OCI-LY7 (cell line): ENCODE measurements at regions not wholly inside any gene's neighbourhood (a gene's known extent, or its start where the extent isn't known, plus 50 kb on each side); places are given as distances from the start of the nearest gene placed in this dataset.

Experiments used
- BruUV-seq: library from RNA; stranded (reverse); fragments of 400-500 nt; replicated peaks from 2 replicates; lab custom pipeline; 2021; lab: Mats Ljungman, UMichigan
- CTCF ChIA-PET: fragments of 300-600 bp; sonication (Branson Sonifier 250); formaldehyde crosslinking; loops from one replicate; lab custom pipeline; 2022; ENCODE audit warnings: antibody characterized with exemption; ENCODE audit not compliant: unreplicated experiment; lab: Charles Lee
- POLR2A ChIA-PET: fragments of 300-600 bp; sonication (Branson Sonifier 250); formaldehyde crosslinking; loops from one replicate; lab custom pipeline; 2022; ENCODE audit warnings: antibody characterized with exemption; lab: Charles Lee
- DNase-seq: peaks from one replicate; pipeline ENCODE4 v3.0.0-alpha.2; 2015; ENCODE audit warnings: low spot score
- H2AFZ ChIP-seq: fragments of 200-600 bp; sonication (generic), shearing (Covaris generic); 2 replicates; pipeline ENCODE4 v1.6.1; 2014; ENCODE audit warnings: mild to moderate bottlenecking, antibody characterized with exemption, low read length, moderate library complexity
- H3K27ac ChIP-seq: fragments of 200-600 bp; sonication (generic); 2 replicates; pipeline ENCODE4 v1.5.1; 2014; ENCODE audit warnings: mixed run types, low read depth, mild to moderate bottlenecking, moderate library complexity, low read length, inconsistent platforms; ENCODE audit not compliant: poor library complexity, severe bottlenecking
- H3K36me3 ChIP-seq: fragments of 200-600 bp; sonication (generic); 2 replicates; pipeline ENCODE4 v1.6.1; 2014; ENCODE audit warnings: mild to moderate bottlenecking, antibody characterized with exemption, low read length, moderate library complexity, mixed read lengths; ENCODE audit not compliant: insufficient read depth
- H3K4me1 ChIP-seq: fragments of 200-600 bp; sonication (generic); 2 replicates; pipeline ENCODE4 v1.5.1; 2014; ENCODE audit warnings: mild to moderate bottlenecking, low read length; ENCODE audit not compliant: insufficient read depth, poor library complexity, severe bottlenecking
- H3K4me2 ChIP-seq: fragments of 200-600 bp; sonication (generic); 2 replicates; pipeline ENCODE4 v1.6.1; 2014; ENCODE audit warnings: mild to moderate bottlenecking, low read length
- H3K4me3 ChIP-seq: fragments of 200-600 bp; sonication (generic); 2 replicates; pipeline ENCODE4 v1.5.1; 2014; ENCODE audit warnings: mild to moderate bottlenecking, low read depth, low read length; ENCODE audit not compliant: poor library complexity, severe bottlenecking
- H3K79me2 ChIP-seq: fragments of 200-600 bp; sonication (generic); 2 replicates; pipeline ENCODE4 v1.6.1; 2016; ENCODE audit warnings: low read depth, mild to moderate bottlenecking, low read length, moderate library complexity, mixed read lengths; ENCODE audit not compliant: insufficient read depth
- H3K9me2 ChIP-seq: fragments of 200-600 bp; sonication (generic); 2 replicates; pipeline ENCODE4 v1.6.1; 2016; ENCODE audit warnings: mild to moderate bottlenecking, low read length, mixed read lengths; ENCODE audit not compliant: insufficient read depth
- H3K9me3 ChIP-seq: fragments of 200-600 bp; sonication (generic); 2 replicates; pipeline ENCODE4 v1.6.1; 2014; ENCODE audit warnings: mild to moderate bottlenecking, mixed run types, low read length, mixed read lengths
- H4K20me1 ChIP-seq: fragments of 200-600 bp; sonication (generic); 2 replicates; pipeline ENCODE4 v1.6.1; 2014; ENCODE audit warnings: mild to moderate bottlenecking, antibody characterized with exemption, low read length, moderate library complexity, mixed read lengths; ENCODE audit not compliant: insufficient read depth
- CTCF ChIP-seq: fragments of 200-600 bp; sonication (generic); conservative IDR thresholded peaks from 2 replicates; pipeline ENCODE4 v1.5.1; 2014; ENCODE audit warnings: mild to moderate bottlenecking, antibody characterized with exemption, low read length, moderate library complexity, mixed read lengths
- EZH2phosphoT487 ChIP-seq: fragments of 200-600 bp; sonication (generic); IDR thresholded peaks from 2 replicates; pipeline ENCODE4 v1.6.1; 2018; ENCODE audit warnings: low read depth, borderline replicate concordance, mild to moderate bottlenecking, mixed run types, antibody characterized with exemption, low read length, moderate library complexity, mixed read lengths
- intact Hi-C: fragments of 100-400 bp; cut with micrococcal nuclease; formaldehyde crosslinking; loops from one replicate; pipeline ENCODE4 v1.10.0; 2022; ENCODE audit not compliant: unreplicated experiment

GRCh38 chr10:7093368-7093767, 317.5 kb downstream of the SFMBT2 start:
- POLR2A ChIA-PET, result interaction anchor here (0.7 to 1.3 kb wide), 2 partner anchors 10 to 13 kb away, joined by 3 to 4 read pairs; no protein-coding TSS in a partner anchor
- Histone ChIP-seq H3K79me2 (no peaks in the 10 kb centered on the region), H3K4me3 (no peak overlapping the region), H3K4me1 (no peaks in the 10 kb centered on the region), H3K4me2 (no peak overlapping the region), H4K20me1 (no peaks in the 10 kb centered on the region), H2AFZ (no peak overlapping the region), H3K9me2 (no peaks in the 10 kb centered on the region), H3K9me3 (no peaks in the 10 kb centered on the region), H3K27ac (no peak overlapping the region), H3K36me3 (no peaks in the 10 kb centered on the region)
- BruUV-seq, result no TSS peak
- no peak for TF ChIP-seq CTCF
- no peak for TF ChIP-seq EZH2phosphoT487
- intact Hi-C loops, result no loop called here
- CTCF ChIA-PET, result no interaction called here
- no peak for DNase-seq

- Histone ChIP-seq H3K36me3 (no peaks in the 10 kb centered on the region), H3K4me3 (no peak overlapping the region), H3K4me2 (no peak overlapping the region), H3K27ac (no peak overlapping the region), H3K9me2 (no peaks in the 10 kb centered on the region), H2AFZ (no peak overlapping the region), H3K79me2 (no peaks in the 10 kb centered on the region), H3K4me1 (no peaks in the 10 kb centered on the region), H4K20me1 (no peaks in the 10 kb centered on the region), H3K9me3 (no peaks in the 10 kb centered on the region)
- ChIA-PET CTCF (no interaction called here), POLR2A (interaction anchor here (0.6 to 1.3 kb wide), 5 partner anchors 9 to 675 kb away, joined by 3 to 6 read pairs (median 4); no protein-coding TSS in a partner anchor)
- intact Hi-C loops, result no loop called here
- no TSS peak for BruUV-seq
- DNase-seq, result no peak
- TF ChIP-seq EZH2phosphoT487 (no peak), CTCF (no peak)
Observed at GRCh38 chr10:7092603-7093002, 318.2 kb downstream of the SFMBT2 start.

DNA sequence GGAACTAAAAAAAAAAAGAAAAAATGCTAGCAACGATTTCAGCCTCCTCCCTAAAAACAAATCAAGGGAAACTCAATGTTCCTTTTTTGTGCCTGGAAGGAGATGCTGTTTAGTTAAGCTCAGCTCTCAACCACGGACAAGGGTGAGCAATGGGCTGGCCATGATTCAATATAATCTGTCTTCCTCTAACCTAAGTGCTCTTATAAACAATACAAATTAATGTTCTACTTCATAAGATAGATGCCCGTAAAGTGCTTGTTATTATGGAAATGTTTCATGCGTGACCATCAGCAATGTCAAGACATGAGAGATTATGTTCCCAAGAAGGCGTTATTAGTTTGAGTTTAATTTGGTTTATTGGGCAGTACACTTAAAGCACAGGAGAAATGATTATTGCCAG, 320.3 kb downstream of the SFMBT2 start:
- H3K9me3 ChIP-seq, result no peaks in the 10 kb centered on the region
- no peak for TF ChIP-seq CTCF
- TF ChIP-seq EZH2phosphoT487, result no peak
- no TSS peak for BruUV-seq
- H3K4me1 ChIP-seq, result no peaks in the 10 kb centered on the region
- no peak overlapping the region for H2AFZ ChIP-seq
- H3K9me2 ChIP-seq, result no peaks in the 10 kb centered on the region
- no peak overlapping the region for H3K27ac ChIP-seq
- no peak for DNase-seq
- no peaks in the 10 kb centered on the region for H3K36me3 ChIP-seq
- H3K4me2 ChIP-seq, result no peak overlapping the region
- no peak overlapping the region for H3K4me3 ChIP-seq
- intact Hi-C loops, result no loop called here
- ChIA-PET CTCF (no interaction called here), POLR2A (interaction anchor here (0.7 to 1.7 kb wide), 2 partner anchors 10 to 321 kb away, joined by 3 to 7 read pairs; no protein-coding TSS in a partner anchor)
- H3K79me2 ChIP-seq, result no peaks in the 10 kb centered on the region
- no peaks in the 10 kb centered on the region for H4K20me1 ChIP-seq
